ENCODE measurements at regions not wholly inside any gene's neighbourhood (a gene's known extent, or its start where the extent isn't known, plus 50 kb on each side); places are given as distances from the start of the nearest gene placed in this dataset.
"Not testable (repeated sequence)": the region's sequence is repeated elsewhere in the genome, so short reads cannot be mapped to it uniquely, and the experiment has no call there.

- DNase-seq (ENCODE audit: low spot score): no peak
These were observed 283.7 kb downstream of the CBLN1 start for GRCh38 chr16:48997946-48998345.

- no peak for DNase-seq (ENCODE audit: low spot score)
These were observed 284.5 kb downstream of the CBLN1 start for GRCh38 chr16:48997081-48997615.

- no peak for DNase-seq (ENCODE audit: low spot score)
These were observed 303.1 kb downstream of the CBLN1 start for GRCh38 chr16:48978501-48978900.

- DNase-seq (ENCODE audit: low spot score): no peak
These were observed 309.4 kb downstream of the CBLN1 start for GRCh38 chr16:48972236-48972635.

GRCh38 chr16:48971571-48972077 is 310.0 kb downstream of the CBLN1 start:
- DNase-seq (ENCODE audit: low spot score): no peak

- DNase-seq (ENCODE audit: low spot score): no peak
These were observed 311.4 kb downstream of the CBLN1 start for GRCh38 chr16:48970216-48970615.

GRCh38 chr16:48969611-48970010 is 312.0 kb downstream of the CBLN1 start:
- no peak for DNase-seq (ENCODE audit: low spot score)

- no peak for DNase-seq (ENCODE audit: low spot score)
These were observed 316.3 kb downstream of the CBLN1 start for GRCh38 chr16:48965386-48965785.

GRCh38 chr16:48963901-48964615 is 317.6 kb downstream of the CBLN1 start:
- no peak for DNase-seq (ENCODE audit: low spot score)

- DNase-seq (ENCODE audit: low spot score): no peak
These were observed 318.3 kb downstream of the CBLN1 start for GRCh38 chr16:48963306-48963705.

GRCh38 chr16:48961546-48961945 is 320.1 kb downstream of the CBLN1 start:
- DNase-seq (ENCODE audit: low spot score): no peak

- no peak for DNase-seq (ENCODE audit: low spot score)
These were observed 320.8 kb downstream of the CBLN1 start for GRCh38 chr16:48960830-48961229.

- no peak for DNase-seq (ENCODE audit: low spot score)
These were observed 321.9 kb downstream of the CBLN1 start for GRCh38 chr16:48959747-48960146.

- DNase-seq (ENCODE audit: low spot score): no peak
These were observed 322.4 kb downstream of the CBLN1 start for GRCh38 chr16:48959204-48959603.

GRCh38 chr16:48958681-48959080 is 323.0 kb downstream of the CBLN1 start:
- DNase-seq (ENCODE audit: low spot score): no peak

- DNase-seq (ENCODE audit: low spot score): no peak
These were observed 325.0 kb downstream of the CBLN1 start for GRCh38 chr16:48956620-48957019.

GRCh38 chr16:48955837-48956236 is 325.8 kb downstream of the CBLN1 start:
- DNase-seq (ENCODE audit: low spot score): no peak

- not testable (repeated sequence) for DNase-seq (ENCODE audit: low spot score)
These were observed 330.0 kb downstream of the CBLN1 start for GRCh38 chr16:48951621-48952125.

- no peak for DNase-seq (ENCODE audit: low spot score)
These were observed 331.5 kb downstream of the CBLN1 start for GRCh38 chr16:48950184-48950583.

- DNase-seq (ENCODE audit: low spot score): no peak
These were observed 332.0 kb downstream of the CBLN1 start for GRCh38 chr16:48949636-48950035.

GRCh38 chr16:48948911-48949310 is 332.7 kb downstream of the CBLN1 start:
- DNase-seq (ENCODE audit: low spot score): no peak

- DNase-seq (ENCODE audit: low spot score): no peak
These were observed 334.3 kb downstream of the CBLN1 start for GRCh38 chr16:48947371-48947713.

- DNase-seq (ENCODE audit: low spot score): no peak
These were observed 334.8 kb downstream of the CBLN1 start for GRCh38 chr16:48946686-48947370.

All from kidney capillary endothelial cell (primary cell).